Astrocyte of the cerebellum (primary cell): ENCODE measurements at regions not wholly inside any gene's neighbourhood (a gene's known extent, or its start where the extent isn't known, plus 50 kb on each side); places are given as distances from the start of the nearest gene placed in this dataset.

Experiments
- DNase-seq: peaks from one replicate; pipeline ENCODE4 v3.0.0-alpha.2; 2011; ENCODE audit warnings: low read depth
- H3K4me3 ChIP-seq: 2 replicates; pipeline ENCODE4 v1.5.1; 2011; ENCODE audit warnings: mild to moderate bottlenecking, low read depth, low read length, moderate library complexity
- CTCF ChIP-seq: IDR thresholded peaks from 2 replicates; pipeline ENCODE4 v1.5.1; 2012; ENCODE audit warnings: low read length, low read depth, moderate library complexity, mild to moderate bottlenecking; ENCODE audit errors: missing control alignments
- in situ Hi-C: cut with HindIII; loops from 2 replicates; pipeline ENCODE4 v1.10.0; 2017; ENCODE audit warnings: low sequenced_read_pairs

GRCh38 chr5:29654954-29655353, 1538.5 kb upstream of the CDH6 start:
- in situ Hi-C loops: no loop called here
- DNase-seq: no peak
- TF ChIP-seq CTCF: no peak
- H3K4me3 ChIP-seq: no peak overlapping the region

GRCh38 chr5:29649321-29649720, 1544.2 kb upstream of the CDH6 start:
- DNase-seq: no peak
- in situ Hi-C loops: no loop called here
- TF ChIP-seq CTCF: no peak

GRCh38 chr5:29642601-29643000, 1550.9 kb upstream of the CDH6 start:
- TF ChIP-seq CTCF: no peak
- in situ Hi-C loops: no loop called here
- DNase-seq: no peak
- no peak overlapping the region for H3K4me3 ChIP-seq

More at GRCh38 chr5:29649321-29649720, 1544.2 kb upstream of the CDH6 start:
- no peak overlapping the region for H3K4me3 ChIP-seq

GRCh38 chr5:29614206-29614605, 1579.3 kb upstream of the CDH6 start:
- no peak overlapping the region for H3K4me3 ChIP-seq
- in situ Hi-C loops: no loop called here
- TF ChIP-seq CTCF: no peak
- no peak for DNase-seq

GRCh38 chr5:29588236-29588635, 1605.2 kb upstream of the CDH6 start:
- DNase-seq: no peak
- no peak for TF ChIP-seq CTCF
- no peak overlapping the region for H3K4me3 ChIP-seq
- in situ Hi-C loops: no loop called here

GRCh38 chr5:29587832-29588231, 1605.7 kb upstream of the CDH6 start:
- in situ Hi-C loops: no loop called here
- TF ChIP-seq CTCF: no peak

GRCh38 chr5:29568028-29568427, 1625.5 kb upstream of the CDH6 start:
- TF ChIP-seq CTCF: no peak
- no peak for DNase-seq
- in situ Hi-C loops: no loop called here
- H3K4me3 ChIP-seq: no peak overlapping the region

More at GRCh38 chr5:29587832-29588231, 1605.7 kb upstream of the CDH6 start:
- no peak for DNase-seq
- no peak overlapping the region for H3K4me3 ChIP-seq
